ENCODE measurements at regions not wholly inside any gene's neighbourhood (a gene's known extent, or its start where the extent isn't known, plus 50 kb on each side); places are given as distances from the start of the nearest gene placed in this dataset.

DNA sequence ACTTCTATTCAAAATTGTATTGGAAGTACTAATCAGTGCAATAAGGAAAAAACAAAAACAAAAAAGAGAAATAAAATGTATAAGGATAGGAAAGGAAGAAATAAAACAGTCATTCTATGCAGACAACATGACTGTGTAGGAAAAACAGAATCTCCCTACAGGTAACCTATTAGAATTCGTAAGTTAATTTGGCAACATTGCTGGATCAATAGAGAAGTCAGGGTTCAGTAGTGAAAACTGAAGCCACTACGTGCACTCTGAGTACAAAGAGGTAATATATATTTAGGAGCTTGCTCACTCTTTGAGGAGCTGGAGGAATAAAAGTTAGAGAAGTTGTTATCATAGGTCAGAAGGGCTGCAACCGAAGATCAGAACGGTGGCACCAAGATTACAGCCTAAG is 84.0 kb upstream of the BMAL1 start:
- TF ChIP-seq POLR2AphosphoS5 (IDR thresholded peaks at IDR 0.05): no peak
- TF ChIP-seq, protein P1, sequence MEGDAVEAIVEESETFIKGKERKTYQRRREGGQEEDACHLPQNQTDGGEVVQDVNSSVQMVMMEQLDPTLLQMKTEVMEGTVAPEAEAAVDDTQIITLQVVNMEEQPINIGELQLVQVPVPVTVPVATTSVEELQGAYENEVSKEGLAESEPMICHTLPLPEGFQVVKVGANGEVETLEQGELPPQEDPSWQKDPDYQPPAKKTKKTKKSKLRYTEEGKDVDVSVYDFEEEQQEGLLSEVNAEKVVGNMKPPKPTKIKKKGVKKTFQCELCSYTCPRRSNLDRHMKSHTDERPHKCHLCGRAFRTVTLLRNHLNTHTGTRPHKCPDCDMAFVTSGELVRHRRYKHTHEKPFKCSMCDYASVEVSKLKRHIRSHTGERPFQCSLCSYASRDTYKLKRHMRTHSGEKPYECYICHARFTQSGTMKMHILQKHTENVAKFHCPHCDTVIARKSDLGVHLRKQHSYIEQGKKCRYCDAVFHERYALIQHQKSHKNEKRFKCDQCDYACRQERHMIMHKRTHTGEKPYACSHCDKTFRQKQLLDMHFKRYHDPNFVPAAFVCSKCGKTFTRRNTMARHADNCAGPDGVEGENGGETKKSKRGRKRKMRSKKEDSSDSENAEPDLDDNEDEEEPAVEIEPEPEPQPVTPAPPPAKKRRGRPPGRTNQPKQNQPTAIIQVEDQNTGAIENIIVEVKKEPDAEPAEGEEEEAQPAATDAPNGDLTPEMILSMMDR (IDR thresholded peaks at IDR 0.05): no peak
